ENCODE measurements at regions not wholly inside any gene's neighbourhood (a gene's known extent, or its start where the extent isn't known, plus 50 kb on each side); places are given as distances from the start of the nearest gene placed in this dataset.

DNA sequence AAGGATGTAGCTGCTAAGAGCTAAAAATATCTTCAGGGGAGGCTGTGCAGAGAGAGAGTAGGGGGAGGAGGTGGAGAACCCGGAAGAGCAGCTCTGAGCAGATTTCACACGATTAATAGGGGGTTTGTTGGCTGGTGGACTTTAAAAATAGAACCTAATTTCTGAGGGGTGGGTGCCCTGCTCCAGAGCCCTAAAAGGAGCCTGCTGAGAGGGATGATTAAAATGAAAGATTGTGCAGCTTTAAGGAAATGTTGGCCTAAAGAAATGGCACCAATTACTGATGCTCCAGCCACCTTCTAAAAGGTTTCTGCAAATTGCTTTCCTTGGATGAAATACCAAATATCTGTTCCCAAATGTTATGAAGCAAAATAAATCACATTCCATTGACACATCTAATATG is 202.8 kb upstream of the BTBD3 start:
- TF ChIP-seq PPARA (CRISPR knock-in tag; IDR thresholded peaks at IDR 0.05; ENCODE audit: borderline replicate concordance) (no peak), CSDC2 (CRISPR knock-in tag; IDR thresholded peaks at IDR 0.05) (no peak), RARB (CRISPR knock-in tag; IDR thresholded peaks at IDR 0.05) (no peak), ZNF70 (CRISPR knock-in tag; IDR thresholded peaks at IDR 0.05) (no peak), ISL1 (CRISPR knock-in tag; IDR thresholded peaks at IDR 0.05) (no peak), ZC3H10 (CRISPR knock-in tag; IDR thresholded peaks at IDR 0.05) (no peak), ESRRG (CRISPR knock-in tag; IDR thresholded peaks at IDR 0.05) (no peak), SNAI2 (CRISPR knock-in tag; IDR thresholded peaks at IDR 0.05) (no peak), ZNF565 (CRISPR knock-in tag; conservative IDR thresholded peaks at IDR 0.05; ENCODE audit: low read depth) (no peak), GLIS3 (CRISPR knock-in tag; IDR thresholded peaks at IDR 0.05) (no peak)
- TF ChIP-seq, protein P1, sequence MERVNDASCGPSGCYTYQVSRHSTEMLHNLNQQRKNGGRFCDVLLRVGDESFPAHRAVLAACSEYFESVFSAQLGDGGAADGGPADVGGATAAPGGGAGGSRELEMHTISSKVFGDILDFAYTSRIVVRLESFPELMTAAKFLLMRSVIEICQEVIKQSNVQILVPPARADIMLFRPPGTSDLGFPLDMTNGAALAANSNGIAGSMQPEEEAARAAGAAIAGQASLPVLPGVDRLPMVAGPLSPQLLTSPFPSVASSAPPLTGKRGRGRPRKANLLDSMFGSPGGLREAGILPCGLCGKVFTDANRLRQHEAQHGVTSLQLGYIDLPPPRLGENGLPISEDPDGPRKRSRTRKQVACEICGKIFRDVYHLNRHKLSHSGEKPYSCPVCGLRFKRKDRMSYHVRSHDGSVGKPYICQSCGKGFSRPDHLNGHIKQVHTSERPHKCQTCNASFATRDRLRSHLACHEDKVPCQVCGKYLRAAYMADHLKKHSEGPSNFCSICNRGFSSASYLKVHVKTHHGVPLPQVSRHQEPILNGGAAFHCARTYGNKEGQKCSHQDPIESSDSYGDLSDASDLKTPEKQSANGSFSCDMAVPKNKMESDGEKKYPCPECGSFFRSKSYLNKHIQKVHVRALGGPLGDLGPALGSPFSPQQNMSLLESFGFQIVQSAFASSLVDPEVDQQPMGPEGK (CRISPR knock-in tag; IDR thresholded peaks at IDR 0.05; ENCODE audit: borderline replicate concordance) = no peak
- TF ChIP-seq, protein P2, sequence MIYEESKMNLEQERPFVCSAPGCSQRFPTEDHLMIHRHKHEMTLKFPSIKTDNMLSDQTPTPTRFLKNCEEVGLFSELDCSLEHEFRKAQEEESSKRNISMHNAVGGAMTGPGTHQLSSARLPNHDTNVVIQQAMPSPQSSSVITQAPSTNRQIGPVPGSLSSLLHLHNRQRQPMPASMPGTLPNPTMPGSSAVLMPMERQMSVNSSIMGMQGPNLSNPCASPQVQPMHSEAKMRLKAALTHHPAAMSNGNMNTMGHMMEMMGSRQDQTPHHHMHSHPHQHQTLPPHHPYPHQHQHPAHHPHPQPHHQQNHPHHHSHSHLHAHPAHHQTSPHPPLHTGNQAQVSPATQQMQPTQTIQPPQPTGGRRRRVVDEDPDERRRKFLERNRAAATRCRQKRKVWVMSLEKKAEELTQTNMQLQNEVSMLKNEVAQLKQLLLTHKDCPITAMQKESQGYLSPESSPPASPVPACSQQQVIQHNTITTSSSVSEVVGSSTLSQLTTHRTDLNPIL (CRISPR knock-in tag; IDR thresholded peaks at IDR 0.05; ENCODE audit: low read depth) = no peak
- TF ChIP-seq, protein P3, sequence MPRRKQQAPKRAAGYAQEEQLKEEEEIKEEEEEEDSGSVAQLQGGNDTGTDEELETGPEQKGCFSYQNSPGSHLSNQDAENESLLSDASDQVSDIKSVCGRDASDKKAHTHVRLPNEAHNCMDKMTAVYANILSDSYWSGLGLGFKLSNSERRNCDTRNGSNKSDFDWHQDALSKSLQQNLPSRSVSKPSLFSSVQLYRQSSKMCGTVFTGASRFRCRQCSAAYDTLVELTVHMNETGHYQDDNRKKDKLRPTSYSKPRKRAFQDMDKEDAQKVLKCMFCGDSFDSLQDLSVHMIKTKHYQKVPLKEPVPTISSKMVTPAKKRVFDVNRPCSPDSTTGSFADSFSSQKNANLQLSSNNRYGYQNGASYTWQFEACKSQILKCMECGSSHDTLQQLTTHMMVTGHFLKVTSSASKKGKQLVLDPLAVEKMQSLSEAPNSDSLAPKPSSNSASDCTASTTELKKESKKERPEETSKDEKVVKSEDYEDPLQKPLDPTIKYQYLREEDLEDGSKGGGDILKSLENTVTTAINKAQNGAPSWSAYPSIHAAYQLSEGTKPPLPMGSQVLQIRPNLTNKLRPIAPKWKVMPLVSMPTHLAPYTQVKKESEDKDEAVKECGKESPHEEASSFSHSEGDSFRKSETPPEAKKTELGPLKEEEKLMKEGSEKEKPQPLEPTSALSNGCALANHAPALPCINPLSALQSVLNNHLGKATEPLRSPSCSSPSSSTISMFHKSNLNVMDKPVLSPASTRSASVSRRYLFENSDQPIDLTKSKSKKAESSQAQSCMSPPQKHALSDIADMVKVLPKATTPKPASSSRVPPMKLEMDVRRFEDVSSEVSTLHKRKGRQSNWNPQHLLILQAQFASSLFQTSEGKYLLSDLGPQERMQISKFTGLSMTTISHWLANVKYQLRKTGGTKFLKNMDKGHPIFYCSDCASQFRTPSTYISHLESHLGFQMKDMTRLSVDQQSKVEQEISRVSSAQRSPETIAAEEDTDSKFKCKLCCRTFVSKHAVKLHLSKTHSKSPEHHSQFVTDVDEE (CRISPR knock-in tag; IDR thresholded peaks at IDR 0.05) = no peak
